ENCODE measurements at regions not wholly inside any gene's neighbourhood (a gene's known extent, or its start where the extent isn't known, plus 50 kb on each side); places are given as distances from the start of the nearest gene placed in this dataset.

GRCh38 chr2:217478831-217479455, 523.9 kb downstream of the TNS1 start:
- in situ Hi-C loops (cut with HindIII; ENCODE audit: low pct_ligation_motif_present, low pct_unique_long_range_greater_than_20kb, low sequenced_read_pairs), result no loop called here
- no peak for DNase-seq

GRCh38 chr2:217477583-217477982, 525.2 kb downstream of the TNS1 start:
- no peak for DNase-seq
- in situ Hi-C loops (cut with HindIII; ENCODE audit: low pct_ligation_motif_present, low pct_unique_long_range_greater_than_20kb, low sequenced_read_pairs), result no loop called here

- DNase-seq, result no peak
- in situ Hi-C loops (cut with HindIII; ENCODE audit: low pct_ligation_motif_present, low pct_unique_long_range_greater_than_20kb, low sequenced_read_pairs), result no loop called here
These were observed 527.0 kb downstream of the TNS1 start for GRCh38 chr2:217475791-217476190.

DNA sequence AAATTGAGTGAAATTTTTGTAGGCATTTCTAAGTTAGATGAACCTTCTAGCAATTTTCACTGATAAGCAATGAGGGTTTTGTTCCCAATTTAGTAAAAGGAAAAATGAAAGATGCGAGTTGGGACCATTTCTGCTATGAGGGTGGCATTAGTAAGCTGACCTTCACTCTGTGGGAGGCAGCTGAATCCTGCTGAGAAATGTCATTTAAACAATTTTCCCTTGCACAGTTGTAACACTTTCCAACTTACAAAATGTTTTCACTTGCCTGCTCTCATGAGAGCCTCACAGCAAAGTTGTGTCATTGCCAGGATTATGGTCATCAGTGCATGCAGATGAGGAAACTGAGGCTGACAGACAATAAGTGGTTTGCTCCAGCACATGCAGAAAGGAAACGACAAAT, 527.7 kb downstream of the TNS1 start:
- no peak for DNase-seq
- in situ Hi-C loops (cut with HindIII; ENCODE audit: low pct_ligation_motif_present, low pct_unique_long_range_greater_than_20kb, low sequenced_read_pairs), result no loop called here

- in situ Hi-C loops (cut with HindIII; ENCODE audit: low pct_ligation_motif_present, low pct_unique_long_range_greater_than_20kb, low sequenced_read_pairs), result no loop called here
- no peak for DNase-seq
These were observed 531.5 kb downstream of the TNS1 start for GRCh38 chr2:217471319-217471718.

DNA sequence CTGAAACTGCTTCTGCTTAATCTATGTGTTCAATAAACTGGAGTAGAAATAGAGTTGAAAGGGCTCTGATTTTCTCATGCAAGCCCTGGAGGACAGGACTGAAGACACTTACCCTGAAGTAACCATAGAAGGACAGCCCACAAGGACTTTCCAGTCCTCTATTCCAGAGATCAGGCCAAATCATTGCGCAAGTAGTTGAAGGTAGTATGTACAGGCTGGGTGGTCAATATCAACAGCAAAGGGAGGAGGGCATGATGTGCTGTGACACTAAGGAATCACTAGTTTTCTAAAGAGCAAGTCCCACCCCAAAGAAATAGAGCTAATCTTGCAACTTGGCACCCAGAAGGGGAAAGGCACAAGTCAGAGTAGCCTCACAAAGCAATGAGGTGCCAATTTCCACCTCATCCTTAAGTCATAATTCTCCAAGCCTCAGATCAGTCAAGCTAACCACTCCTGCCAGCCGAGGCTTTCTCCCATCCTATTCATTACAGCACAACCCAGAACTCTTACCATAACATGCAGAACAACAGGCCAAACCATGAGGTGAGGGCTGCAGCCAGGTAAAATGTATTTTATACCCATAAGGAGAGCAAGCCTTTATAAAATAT, 533.5 kb downstream of the TNS1 start:
- in situ Hi-C loops (cut with HindIII; ENCODE audit: low pct_ligation_motif_present, low pct_unique_long_range_greater_than_20kb, low sequenced_read_pairs), result no loop called here
- no peak for DNase-seq

DNA sequence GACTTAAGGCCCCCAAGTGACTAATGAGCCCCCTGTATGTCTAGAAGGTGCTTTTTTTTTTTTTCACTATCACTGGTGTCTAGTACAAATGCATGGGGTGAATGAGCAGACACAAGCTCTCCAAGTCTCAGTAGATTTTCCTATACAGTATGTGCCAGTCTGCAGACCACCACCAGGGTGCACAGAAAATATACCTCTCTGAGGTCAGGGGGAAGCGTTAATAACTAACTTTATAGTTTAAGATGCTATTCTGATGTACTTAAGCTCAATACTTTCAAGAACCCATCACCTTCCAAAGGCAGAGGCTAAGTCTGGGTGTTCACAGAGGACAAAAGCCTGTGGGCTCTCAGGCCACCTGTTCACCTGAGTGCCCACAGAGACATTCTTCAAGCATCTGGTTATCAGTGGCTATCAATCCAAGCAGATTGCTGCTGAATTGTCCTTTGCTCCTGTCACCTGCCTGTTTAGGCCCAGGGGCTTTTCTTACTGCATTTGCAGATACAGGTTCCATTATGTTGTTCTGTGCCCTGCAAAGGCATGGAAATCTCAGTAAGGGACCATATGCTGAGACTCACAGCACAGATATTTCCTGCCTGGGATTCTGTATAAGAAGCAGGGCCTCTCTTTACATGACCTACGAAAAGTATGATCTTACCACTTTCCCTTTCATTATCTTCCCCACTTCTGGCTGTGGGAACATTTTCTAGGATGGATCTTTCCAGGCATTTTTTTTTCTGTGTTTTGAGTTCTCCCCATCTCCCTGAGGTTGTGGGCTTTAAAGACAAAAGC, 534.6 kb downstream of the TNS1 start:
- DNase-seq, result no peak
- in situ Hi-C loops (cut with HindIII; ENCODE audit: low pct_ligation_motif_present, low pct_unique_long_range_greater_than_20kb, low sequenced_read_pairs), result no loop called here

GRCh38 chr2:217467331-217467730, 535.5 kb downstream of the TNS1 start:
- in situ Hi-C loops (cut with HindIII; ENCODE audit: low pct_ligation_motif_present, low pct_unique_long_range_greater_than_20kb, low sequenced_read_pairs), result no loop called here
- no peak for DNase-seq

DNA sequence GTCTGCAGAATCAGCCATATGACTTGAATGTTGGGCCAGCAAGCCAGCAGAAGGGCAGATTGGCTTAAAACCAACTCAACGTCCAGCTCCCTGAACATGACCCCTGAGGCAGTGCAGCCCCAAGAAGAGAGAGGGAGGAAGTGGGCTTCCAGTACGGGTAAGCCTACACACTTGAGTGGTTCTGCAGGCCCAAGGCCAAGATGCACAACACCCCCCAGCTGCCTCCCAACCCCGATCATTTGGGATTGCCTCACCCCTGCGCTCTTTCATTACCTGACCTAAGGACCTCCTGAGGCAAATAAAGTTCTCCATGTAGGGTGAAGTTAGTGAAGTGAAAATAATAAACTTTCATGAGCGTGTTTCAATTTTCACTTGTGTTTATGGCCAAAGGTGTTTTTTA, 536.0 kb downstream of the TNS1 start:
- in situ Hi-C loops (cut with HindIII; ENCODE audit: low pct_ligation_motif_present, low pct_unique_long_range_greater_than_20kb, low sequenced_read_pairs), result no loop called here
- no peak for DNase-seq

DNA sequence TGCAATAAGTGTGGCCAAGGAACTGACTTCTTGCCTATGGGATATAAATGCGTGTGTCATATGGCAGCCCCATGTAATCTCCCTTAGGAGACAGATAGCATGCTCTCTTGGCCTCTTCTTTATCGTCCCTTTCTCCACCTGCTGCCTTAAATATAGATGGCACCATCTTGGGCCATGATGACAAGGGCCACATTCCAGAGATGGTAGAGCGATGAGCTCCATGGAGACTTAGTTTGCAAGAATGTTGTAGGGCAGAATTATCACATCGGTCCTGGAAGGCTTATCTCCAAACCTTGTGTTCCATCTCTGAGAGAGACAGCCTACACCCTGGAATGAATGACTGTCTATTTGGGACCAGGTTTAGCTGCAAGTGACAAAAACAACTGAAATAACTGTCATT, 536.7 kb downstream of the TNS1 start:
- in situ Hi-C loops (cut with HindIII; ENCODE audit: low pct_ligation_motif_present, low pct_unique_long_range_greater_than_20kb, low sequenced_read_pairs), result no loop called here
- no peak for DNase-seq

DNA sequence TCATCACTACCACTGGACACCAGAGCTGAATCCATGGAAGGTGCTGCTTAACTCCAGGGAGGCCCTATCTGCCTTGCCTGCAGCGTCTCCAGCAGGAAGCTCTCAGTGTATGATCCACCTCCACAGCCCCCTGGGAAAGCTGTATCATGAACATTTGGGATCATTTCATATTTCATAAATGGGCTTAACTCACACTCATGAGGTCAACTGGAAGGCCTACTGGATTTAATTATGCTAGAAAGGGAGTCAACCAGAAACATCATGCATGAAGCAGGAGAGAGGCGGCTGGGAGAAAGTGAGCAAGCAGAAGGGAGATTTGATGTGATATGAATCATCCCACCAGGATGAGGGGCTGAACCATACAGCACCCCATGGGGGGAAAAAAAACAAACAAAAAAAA, 537.7 kb downstream of the TNS1 start:
- no peak for DNase-seq
- in situ Hi-C loops (cut with HindIII; ENCODE audit: low pct_ligation_motif_present, low pct_unique_long_range_greater_than_20kb, low sequenced_read_pairs), result no loop called here

DNA sequence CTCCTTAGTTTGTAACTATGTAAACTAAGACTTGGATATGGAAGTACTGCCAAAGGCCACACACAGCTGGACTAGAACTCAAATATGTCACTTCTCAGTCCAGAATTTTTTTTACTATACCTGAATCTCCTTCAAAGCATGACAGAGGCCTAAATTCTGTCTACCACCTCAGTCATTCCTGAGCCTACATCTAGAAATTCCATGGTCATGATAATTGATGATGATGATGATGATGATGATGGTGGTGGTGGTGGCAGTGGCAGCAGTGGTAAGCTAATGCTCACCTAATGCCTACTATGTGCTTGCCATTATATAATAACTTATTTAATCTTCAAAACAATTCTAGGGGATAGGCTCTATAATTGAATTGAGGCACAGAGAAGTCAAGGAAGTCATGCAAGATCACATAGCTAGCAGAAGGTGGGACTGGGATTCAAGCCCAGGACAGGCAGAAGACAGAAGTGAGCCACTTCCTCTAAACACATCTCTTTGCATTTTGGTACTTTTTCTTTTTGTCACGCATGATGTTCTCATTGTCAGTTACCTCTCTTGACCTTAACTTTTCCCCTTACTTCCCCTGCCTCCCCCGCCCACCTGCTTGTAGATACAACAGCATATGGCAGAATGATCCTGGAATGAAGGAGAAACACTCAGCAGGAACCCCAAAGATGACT, 539.3 kb downstream of the TNS1 start:
- DNase-seq, result no peak
- in situ Hi-C loops (cut with HindIII; ENCODE audit: low pct_ligation_motif_present, low pct_unique_long_range_greater_than_20kb, low sequenced_read_pairs), result no loop called here

DNA sequence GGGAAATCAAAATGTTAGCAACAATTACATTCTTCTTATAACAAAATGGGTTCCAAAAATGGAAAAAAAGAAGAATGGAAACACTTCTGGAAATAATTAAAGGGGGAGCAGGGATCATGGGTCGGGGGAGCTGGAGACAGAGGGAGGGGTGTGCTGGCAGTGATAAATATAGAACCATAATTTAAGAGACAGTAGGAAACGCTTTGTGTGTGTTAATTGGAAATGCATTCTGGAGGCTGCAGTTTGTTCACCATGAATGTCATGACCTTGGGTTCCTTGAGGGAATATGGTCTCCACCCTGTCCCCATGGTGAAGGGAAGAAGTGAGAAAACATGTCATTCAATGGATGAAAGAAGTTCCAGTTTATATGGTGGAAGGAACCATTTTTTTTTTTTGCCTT, 540.7 kb downstream of the TNS1 start:
- DNase-seq, result no peak
- in situ Hi-C loops (cut with HindIII; ENCODE audit: low pct_ligation_motif_present, low pct_unique_long_range_greater_than_20kb, low sequenced_read_pairs), result no loop called here

DNA sequence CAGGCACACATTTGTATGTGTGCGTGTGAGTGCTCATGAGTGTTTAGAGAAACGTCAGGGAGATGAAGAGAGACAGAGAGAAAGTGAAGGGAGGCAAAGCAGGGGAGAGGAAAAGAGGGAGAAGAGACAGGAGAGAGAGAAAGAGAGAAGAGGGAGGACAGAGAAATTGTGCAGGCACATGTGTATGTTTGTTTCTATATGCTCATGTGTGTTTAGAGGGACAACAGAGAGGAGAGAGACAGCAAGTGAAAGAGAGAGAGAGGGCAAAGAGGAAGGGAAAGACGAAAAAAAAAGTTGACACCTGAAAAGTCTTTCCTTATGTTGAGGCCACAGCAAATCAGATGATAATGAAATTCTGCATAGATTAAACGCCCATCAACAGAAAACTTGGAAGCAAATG, 541.1 kb downstream of the TNS1 start:
- no peak for DNase-seq
- in situ Hi-C loops (cut with HindIII; ENCODE audit: low pct_ligation_motif_present, low pct_unique_long_range_greater_than_20kb, low sequenced_read_pairs), result no loop called here

DNA sequence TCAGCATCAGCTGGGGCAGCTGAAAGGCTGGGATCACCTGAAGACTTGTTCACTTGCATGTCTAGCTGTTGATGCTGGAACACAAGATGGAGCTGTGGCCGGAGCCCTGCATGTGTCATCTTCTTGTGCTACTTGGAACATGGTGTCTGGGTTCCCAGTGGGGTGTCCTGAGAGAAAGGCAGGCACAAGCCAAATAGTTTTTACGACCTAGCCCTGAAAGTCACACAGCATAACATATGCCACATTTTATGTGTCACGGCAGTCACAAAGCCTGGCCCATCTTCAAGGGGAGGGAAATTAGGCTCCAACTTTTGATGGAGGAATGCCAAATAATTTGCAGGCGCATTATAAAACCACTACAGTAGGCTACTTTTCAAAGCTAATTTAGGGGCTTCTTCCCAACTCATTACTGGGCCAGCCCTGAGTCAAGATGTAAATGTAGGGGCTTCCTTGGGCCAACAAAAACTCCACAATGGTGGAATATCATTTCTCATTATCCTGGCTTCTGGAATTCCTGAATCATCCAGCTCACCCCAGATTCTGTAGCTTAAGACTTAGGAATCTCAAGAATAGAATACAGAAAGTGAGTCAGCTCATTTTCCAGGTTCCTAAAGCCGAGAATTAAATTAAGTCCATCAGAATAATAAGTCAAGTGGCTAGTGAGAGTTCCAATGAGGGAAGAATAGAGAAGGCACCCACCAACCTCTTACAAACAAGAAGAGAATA, 543.0 kb downstream of the TNS1 start:
- in situ Hi-C loops (cut with HindIII; ENCODE audit: low pct_ligation_motif_present, low pct_unique_long_range_greater_than_20kb, low sequenced_read_pairs), result no loop called here
- DNase-seq, result no peak

- DNase-seq, result no peak
- in situ Hi-C loops (cut with HindIII; ENCODE audit: low pct_ligation_motif_present, low pct_unique_long_range_greater_than_20kb, low sequenced_read_pairs), result no loop called here
These were observed 543.8 kb downstream of the TNS1 start for GRCh38 chr2:217459016-217459415.

DNA sequence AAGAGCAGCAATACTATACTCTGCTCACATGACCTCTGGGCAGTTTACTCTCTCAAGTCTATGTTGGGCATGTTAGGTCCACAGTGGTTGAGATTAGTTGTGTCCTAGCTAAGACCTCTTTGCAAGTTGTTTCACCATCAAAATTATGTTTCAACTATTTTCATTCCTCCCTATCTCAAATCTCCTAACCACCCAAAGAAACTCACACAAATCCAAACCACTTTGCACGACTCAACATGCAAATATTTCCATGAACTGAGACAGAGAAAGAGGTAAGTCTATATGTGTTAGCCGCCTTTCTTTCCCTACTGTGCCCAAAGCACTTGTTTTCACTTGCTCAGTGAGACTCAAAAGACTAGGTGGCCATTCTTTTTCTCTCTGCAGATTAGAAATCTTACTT, 546.8 kb downstream of the TNS1 start:
- in situ Hi-C loops (cut with HindIII; ENCODE audit: low pct_ligation_motif_present, low pct_unique_long_range_greater_than_20kb, low sequenced_read_pairs), result no loop called here
- DNase-seq, result no peak

GRCh38 chr2:217452928-217453327, 549.9 kb downstream of the TNS1 start:
- no peak for DNase-seq
- in situ Hi-C loops (cut with HindIII; ENCODE audit: low pct_ligation_motif_present, low pct_unique_long_range_greater_than_20kb, low sequenced_read_pairs), result no loop called here

DNA sequence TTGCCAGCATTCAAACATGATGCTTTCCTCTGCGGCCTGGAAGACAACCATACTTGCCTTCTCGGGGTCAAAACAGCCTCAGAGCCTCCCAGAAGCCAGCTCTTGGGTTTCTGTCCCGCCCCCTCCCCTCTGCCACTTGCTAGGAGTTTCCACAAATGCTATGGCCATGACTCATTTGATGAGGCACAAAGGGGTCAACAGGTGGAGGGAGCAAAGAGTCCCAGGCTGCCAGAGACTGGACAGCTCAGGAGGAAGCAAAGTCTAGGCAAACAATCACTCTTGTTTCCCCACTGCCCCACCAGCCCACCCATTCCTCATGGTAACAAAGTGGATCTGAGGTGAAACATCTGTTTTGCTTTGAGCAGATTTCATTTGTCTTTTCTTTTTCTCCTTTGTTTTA, 551.1 kb downstream of the TNS1 start:
- DNase-seq, result peak; percentile 31
- in situ Hi-C loops (cut with HindIII; ENCODE audit: low pct_ligation_motif_present, low pct_unique_long_range_greater_than_20kb, low sequenced_read_pairs), result no loop called here

Data from ACHN (cell line).